Posterior cingulate gyrus (tissue), 11 donors: ENCODE measurements at regions not wholly inside any gene's neighbourhood (a gene's known extent, or its start where the extent isn't known, plus 50 kb on each side); places are given as distances from the start of the nearest gene placed in this dataset.
"Not testable (repeated sequence)": the region's sequence is repeated elsewhere in the genome, so short reads cannot be mapped to it uniquely, and the experiment has no call there.

Experiments used
- DNase-seq, 10 donors: peaks; one replicate each; pipeline versions ENCODE4 v3.0.0 to v3.0.0-alpha.2; 2020 to 2021; ENCODE audit warnings: mixed read lengths in 3 of 10
- intact Hi-C: fragments of 100-400 bp; cut with DNase I; formaldehyde crosslinking; loops from one replicate; pipeline ENCODE4 v1.15.1; 2023

DNA sequence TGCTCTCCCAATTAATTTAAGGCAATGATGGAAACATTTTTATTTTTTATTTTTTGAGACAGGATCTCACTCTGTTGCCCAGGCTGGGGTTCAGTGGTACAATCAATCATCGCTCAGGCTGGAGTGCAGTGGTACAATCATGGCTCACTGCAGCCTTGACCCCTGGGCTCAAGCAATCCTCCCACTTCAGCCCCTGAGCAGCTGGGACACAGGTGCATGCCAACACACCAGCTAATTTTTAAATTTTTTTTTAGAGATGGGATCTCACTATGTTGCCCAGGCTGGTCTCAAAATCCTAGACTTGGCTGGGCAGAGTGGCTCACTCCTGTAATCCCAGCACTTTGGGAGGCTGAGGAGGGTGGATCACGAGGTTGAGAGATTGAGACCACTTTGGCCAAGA, 126.1 kb upstream of the PTBP2 start:
- DNase-seq, result not testable (repeated sequence)
- intact Hi-C loops, result loop anchor here (10.0 kb wide), 1 partner anchor 119 kb away; no protein-coding TSS in a partner anchor

DNA sequence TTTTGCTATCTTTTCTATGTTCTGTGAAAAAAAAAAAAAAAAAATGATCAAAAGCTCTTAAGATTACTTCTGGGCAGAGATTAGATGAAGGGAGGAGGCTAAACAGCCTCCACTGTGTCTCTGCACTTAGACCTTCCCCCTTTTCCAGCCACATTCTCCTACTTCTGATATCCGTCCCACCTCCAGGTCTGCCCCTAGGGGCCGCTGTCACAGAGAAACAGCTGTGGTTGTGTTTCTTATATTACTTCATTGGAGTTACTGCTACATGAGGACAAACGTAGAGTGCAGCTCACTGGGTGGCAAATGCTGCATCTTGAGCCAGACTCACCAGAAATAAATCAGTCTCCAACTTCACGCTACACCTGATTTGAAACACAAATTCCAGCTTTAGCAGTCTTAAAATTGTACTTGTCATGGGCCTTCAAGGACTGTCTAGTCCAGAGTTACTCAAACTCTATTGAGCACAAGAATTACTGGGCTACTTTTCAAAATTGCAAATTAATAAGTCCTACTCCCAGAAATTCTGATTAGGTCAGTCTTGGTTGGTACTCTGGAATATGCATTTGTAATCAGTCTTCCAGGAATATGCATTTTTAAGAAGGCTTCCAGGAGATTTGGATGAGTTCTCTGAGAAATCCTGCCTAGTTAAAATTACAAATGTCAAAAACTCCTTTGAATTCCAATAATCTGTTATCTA, 125.2 kb upstream of the PTBP2 start:
- DNase-seq, result no peak
- intact Hi-C loops, result loop anchor here (10.0 kb wide), 1 partner anchor 118 kb away; no protein-coding TSS in a partner anchor

- no peak for DNase-seq
- intact Hi-C loops, result loop anchor here (10.0 kb wide), 1 partner anchor 118 kb away; no protein-coding TSS in a partner anchor
Observed at GRCh38 chr1:96597218-96597617, 124.4 kb upstream of the PTBP2 start.

DNA sequence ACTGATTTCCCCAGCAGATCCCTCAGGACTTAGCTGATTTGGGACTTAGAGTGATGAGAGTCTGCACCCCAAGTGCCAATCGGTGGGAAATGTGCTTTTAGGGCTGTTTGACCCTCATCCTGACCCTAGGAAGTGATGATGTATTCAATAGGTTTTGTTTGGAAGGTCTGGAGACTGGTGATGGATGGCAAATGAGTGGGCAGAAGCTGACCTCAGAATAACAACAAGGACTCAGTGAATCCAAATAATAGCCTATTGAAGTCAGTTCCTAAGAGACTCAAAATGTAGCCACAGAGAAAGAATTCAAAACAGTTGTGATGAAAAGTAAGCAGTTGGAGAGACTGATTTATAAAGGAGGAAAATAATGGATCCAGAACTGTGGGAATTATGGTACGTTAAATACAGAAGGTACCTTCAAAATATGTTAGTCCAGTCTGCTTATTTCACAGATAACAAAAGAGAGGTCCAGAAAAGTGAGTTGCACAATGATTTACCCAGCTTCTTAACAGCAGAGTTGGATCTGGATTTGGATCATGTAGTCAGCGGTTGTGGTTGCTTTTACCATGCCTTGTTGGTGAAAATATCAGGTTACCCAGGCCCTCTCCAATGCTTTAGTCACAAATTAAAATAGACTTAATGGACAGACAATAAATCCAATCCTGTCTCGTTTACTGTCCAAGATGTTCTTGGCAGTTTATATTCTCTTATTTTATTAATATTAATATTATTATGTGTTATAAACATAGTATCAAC, 123.0 kb upstream of the PTBP2 start:
- intact Hi-C loops, result loop anchor here (10.0 kb wide), 1 partner anchor 116 kb away; no protein-coding TSS in a partner anchor
- peak in 1 of 10 donors; percentile 27 for DNase-seq

DNA sequence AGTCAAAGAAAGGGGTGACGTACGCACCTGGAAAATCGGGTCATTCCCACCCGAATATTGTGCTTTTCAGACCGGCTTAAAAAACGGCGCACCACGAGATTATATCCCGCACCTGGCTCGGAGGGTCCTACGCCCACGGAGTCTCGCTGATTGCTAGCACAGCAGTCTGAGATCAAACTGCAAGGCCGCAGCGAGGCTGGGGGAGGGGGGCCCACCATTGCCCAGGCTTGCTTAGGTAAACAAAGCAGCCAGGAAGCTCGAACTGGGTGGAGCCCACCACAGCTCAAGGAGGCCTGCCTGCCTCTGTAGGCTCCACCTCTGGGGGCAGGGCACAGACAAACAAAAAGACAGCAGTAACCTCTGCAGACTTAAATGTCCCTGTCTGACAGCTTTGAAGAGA, 117.0 kb upstream of the PTBP2 start:
- DNase-seq, intact Hi-C loops: not testable (repeated sequence)

DNA sequence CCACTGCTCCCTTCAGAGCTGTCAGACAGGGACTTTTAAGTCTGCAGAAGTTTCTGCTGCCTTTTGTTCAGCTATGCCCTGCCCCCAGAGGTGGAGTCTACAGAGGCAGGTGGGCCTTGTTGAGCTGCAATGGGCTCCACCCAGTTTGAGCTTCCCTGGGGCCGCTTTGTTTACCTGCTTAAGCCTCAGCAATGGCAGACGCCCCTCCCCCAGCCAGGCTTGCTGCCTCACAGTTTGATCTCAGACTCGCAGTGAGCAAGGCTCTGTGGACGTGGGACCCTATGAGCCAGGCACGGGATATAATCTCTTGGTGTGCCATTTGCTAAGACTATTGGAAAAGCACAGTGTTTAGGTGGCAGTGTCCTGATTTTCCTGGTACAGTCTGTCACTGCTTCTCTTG, 104.2 kb upstream of the PTBP2 start:
- DNase-seq, result peak in 1 of 10 donors; percentile 52
- intact Hi-C loops, result not testable (repeated sequence)

DNA sequence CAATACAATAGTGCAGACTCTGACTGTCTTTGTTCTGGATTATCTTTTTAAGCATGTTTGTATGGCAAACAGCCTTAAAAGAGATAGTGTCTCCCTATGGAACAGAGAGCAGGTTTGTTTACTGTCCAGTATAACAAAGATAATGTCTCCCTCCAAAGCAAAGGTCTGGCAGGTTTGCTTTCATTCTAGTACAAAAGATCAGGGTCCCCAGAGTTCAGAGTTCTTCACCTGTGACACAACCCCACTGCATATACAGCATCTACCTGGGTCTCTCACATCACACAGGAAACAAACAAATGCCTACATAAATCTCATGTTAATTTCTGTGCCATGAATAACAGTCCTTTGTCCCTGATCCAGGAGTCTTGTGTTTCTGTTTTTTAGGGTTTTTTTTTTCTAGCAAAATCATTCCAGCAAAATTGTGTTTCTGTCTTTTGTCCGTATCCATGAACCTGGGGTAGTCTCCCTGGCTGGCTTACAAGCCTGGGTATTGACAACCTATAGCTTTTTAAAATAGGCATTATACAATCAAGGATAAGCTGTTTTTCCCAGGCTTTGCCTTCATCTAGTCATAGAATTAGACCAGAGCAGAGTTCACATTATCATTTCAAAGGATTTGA, 89.4 kb upstream of the PTBP2 start:
- intact Hi-C loops, result no loop called here
- no peak for DNase-seq

GRCh38 chr1:96633695-96634094, 87.9 kb upstream of the PTBP2 start:
- no peak for DNase-seq
- intact Hi-C loops, result no loop called here

GRCh38 chr1:96634883-96635282, 86.7 kb upstream of the PTBP2 start:
- intact Hi-C loops, result no loop called here
- no peak for DNase-seq

DNA sequence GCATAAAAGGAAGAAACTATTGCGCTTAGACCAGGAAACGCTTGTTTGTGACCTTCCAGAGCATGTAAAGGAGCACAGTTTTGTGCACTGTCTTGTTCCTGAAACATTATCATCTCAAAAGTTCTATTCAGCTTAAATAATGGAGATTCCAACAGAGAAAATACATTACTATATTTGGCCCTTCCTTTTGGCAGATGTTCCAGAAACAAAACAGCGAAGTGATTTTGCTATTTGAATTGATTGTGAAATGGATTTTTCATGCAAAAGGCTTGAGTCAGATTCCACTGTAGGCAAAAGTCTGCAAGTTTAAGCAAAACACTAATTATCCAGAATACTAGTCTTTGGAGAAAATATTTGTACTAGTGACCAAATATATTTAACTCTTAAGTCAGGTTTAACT, 80.3 kb upstream of the PTBP2 start:
- intact Hi-C loops, result no loop called here
- DNase-seq, result no peak

GRCh38 chr1:96643519-96643918, 78.1 kb upstream of the PTBP2 start:
- no peak for DNase-seq
- intact Hi-C loops, result no loop called here

GRCh38 chr1:96649301-96649700, 72.3 kb upstream of the PTBP2 start:
- intact Hi-C loops, result no loop called here
- DNase-seq, result no peak

DNA sequence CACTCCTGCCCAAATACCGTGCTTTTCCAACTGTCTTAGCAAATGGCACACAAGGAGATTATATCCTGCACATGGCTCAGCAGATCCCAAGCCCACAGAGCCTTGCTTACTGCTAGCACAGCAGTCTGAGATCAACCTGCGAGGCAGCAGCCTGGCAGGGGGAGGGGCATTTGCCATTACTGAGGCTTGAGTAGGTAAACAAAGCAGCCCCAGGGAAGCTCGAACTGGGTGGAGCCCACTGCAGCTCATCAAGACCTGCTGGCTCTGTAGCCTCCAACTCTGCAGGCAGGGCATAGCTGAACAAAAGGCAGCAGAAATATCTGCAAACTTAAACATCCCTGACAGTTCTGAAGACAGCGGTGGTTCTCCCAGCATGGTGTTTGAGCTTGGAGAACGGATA, 70.1 kb upstream of the PTBP2 start:
- intact Hi-C loops, result no loop called here
- DNase-seq, result no peak

DNA sequence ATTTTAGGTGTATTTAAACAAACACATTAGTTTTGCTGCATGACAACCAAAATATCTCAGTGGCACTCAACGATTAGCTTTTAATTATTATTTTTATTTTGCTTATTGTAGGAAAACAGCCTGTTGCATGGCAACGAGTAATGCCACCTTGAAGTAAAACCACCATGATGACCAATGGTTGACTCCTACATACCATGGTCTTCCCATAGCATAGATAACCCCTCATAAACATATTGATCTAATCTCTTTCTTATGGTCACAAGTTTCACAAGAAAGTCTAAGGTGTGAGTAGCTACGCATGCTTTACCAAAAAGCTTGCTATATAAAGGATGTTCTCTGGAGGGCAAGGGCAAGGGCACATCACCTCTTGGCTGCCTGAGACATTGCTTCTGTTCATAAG, 61.5 kb upstream of the PTBP2 start:
- no peak for DNase-seq
- intact Hi-C loops, result no loop called here

- DNase-seq, result no peak
- intact Hi-C loops, result no loop called here
Observed at GRCh38 chr1:96660503-96660902, 61.1 kb upstream of the PTBP2 start.
